Small intestine (tissue), 7 donors: ENCODE measurements at regions not wholly inside any gene's neighbourhood (a gene's known extent, or its start where the extent isn't known, plus 50 kb on each side); places are given as distances from the start of the nearest gene placed in this dataset.

Experiments
- DNase-seq, 2 donors: peaks; one replicate each; pipeline versions ENCODE4 v3.0.0 to v3.0.0-alpha.2; 2013
- FAIRE-seq: peaks from 2 replicates; lab custom pipeline; 2012; peaks lifted over from hg19 to GRCh38; lab: Jason Lieb, UNC
- H3K27ac ChIP-seq, 3 donors: one replicate each; pipeline ENCODE4 v1.5.1; 2013; ENCODE audit warnings: low read length in 2 of 3, mild to moderate bottlenecking in 2 of 3, control low read depth in 1 of 3, inconsistent platforms in 1 of 3, low read depth in 1 of 3, moderate library complexity in 1 of 3
- H3K27me3 ChIP-seq, 3 donors: one replicate each; pipeline ENCODE4 v1.6.1; 2013; ENCODE audit warnings: low read length in 3 of 3, inconsistent platforms in 1 of 3; ENCODE audit not compliant: control insufficient read depth in 3 of 3, insufficient read depth in 3 of 3
- H3K36me3 ChIP-seq, 3 donors: one replicate each; pipeline ENCODE4 v1.6.1; 2013; ENCODE audit warnings: low read length in 3 of 3, inconsistent platforms in 1 of 3, low read depth in 1 of 3, mild to moderate bottlenecking in 1 of 3, moderate library complexity in 1 of 3; ENCODE audit not compliant: control insufficient read depth in 3 of 3, insufficient read depth in 2 of 3
- H3K4me1 ChIP-seq, 3 donors: one replicate each; pipeline ENCODE4 v1.6.1; 2013; ENCODE audit warnings: low read length in 2 of 3, inconsistent platforms in 1 of 3, low read depth in 1 of 3, mild to moderate bottlenecking in 1 of 3, moderate library complexity in 1 of 3; ENCODE audit not compliant: control insufficient read depth in 3 of 3, insufficient read depth in 2 of 3
- H3K4me3 ChIP-seq, 3 donors: one replicate each; pipeline ENCODE4 v1.5.1; 2013; ENCODE audit warnings: low read length in 3 of 3, control low read depth in 1 of 3, inconsistent platforms in 1 of 3, low read depth in 1 of 3, mild to moderate bottlenecking in 1 of 3, moderate library complexity in 1 of 3
- H3K9me3 ChIP-seq, 2 donors: one replicate each; pipeline ENCODE4 v1.6.1; 2013; ENCODE audit warnings: low read depth in 1 of 2, low read length in 1 of 2; ENCODE audit not compliant: control insufficient read depth in 2 of 2, insufficient read depth in 1 of 2
- WGBS, 3 donors: extraction: QIAGEN DNeasy Blood & Tissue Kit; methylation state at CpG; one replicate each; pipeline ENCODE4 v1.1.7; 2013; 5-methylcytosine and 5-hydroxymethylcytosine counted together
- donor health status: healthy with polysubstance abuse.
- donor health status: control.
- donor health status: control.
- donor health status: Bipolar disorder and iron deficiency.
- donor health status: healthy.

DNA sequence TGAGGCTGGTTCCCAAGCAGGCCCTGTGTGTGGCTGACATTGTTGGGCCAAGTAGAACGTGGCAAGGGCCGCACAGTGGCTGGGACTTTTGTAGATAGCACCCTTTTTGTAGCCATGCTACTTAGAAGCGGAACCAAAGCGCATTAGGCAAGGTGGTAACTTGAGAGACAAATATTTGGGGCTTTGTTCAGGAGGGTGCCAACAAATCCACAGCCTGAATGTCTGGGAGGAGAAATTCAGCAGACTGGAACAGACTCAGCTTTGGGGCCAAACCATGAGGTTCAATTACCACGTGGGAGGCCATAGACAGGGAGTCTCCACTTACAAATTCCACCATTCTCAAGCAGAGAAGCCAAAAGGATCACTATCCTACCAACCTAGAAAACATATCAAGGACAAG, 183.7 kb downstream of the RGS9 start:
- Histone ChIP-seq H3K27me3 (peaks cover 0 to 2% (median 0%) of the 10 kb centered on the region in 3 donors), H3K36me3 (no peaks in the 10 kb centered on the region), H3K4me1 (no peaks in the 10 kb centered on the region), H3K27ac (no peak overlapping the region), H3K4me3 (no peak overlapping the region), H3K9me3 (no peaks in the 10 kb centered on the region)
- no peak for FAIRE-seq
- 85 to 91% (median 89%) methylated on average over 5 of the region's 5 CpGs for WGBS, 3 donors
- no peak for DNase-seq

- Histone ChIP-seq H3K27me3 (peaks cover 0 to 6% (median 0%) of the 10 kb centered on the region in 3 donors), H3K36me3 (no peaks in the 10 kb centered on the region), H3K27ac (no peak overlapping the region), H3K4me3 (no peak overlapping the region), H3K9me3 (no peaks in the 10 kb centered on the region), H3K4me1 (no peaks in the 10 kb centered on the region)
- DNase-seq (no peak), FAIRE-seq (no peak)
- WGBS, 3 donors: 59 to 92% (median 68%) methylated on average over 6 of the region's 6 CpGs
Observed at GRCh38 chr17:65314212-65314611, 177.0 kb downstream of the RGS9 start.

GRCh38 chr17:65312718-65313377, 175.7 kb downstream of the RGS9 start:
- no peaks in the 10 kb centered on the region for H3K36me3 ChIP-seq
- 22 to 33% (median 28%) methylated on average over 6 of the region's 6 CpGs for WGBS, 3 donors
- no peaks in the 10 kb centered on the region for H3K4me1 ChIP-seq
- DNase-seq (no peak), FAIRE-seq (no peak)
- H3K27ac ChIP-seq: no peak overlapping the region
- H3K4me3 ChIP-seq: no peak overlapping the region
- peaks cover 0 to 1% of the 10 kb centered on the region in 2 donors for H3K9me3 ChIP-seq
- H3K27me3 ChIP-seq: peaks cover 0 to 6% (median 0%) of the 10 kb centered on the region in 3 donors

DNA sequence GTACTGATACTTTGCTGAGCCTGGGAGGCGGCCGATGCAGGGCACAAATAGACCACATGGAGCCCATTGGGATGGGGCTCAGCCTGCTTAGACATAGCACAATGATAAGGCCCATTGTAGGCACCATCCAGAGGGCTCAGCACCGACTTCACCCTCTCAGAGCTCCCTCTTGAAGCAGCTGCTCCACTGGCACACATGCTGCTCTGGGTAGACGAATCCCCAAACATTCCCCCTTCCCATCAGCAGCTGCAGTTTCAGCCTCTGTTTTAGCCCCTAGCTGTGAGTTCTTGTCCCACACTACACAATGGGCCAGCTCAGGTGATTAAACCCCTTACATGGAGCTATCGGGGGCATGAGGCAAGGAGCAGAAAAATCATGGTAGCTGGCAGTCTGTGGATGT, 174.1 kb downstream of the RGS9 start:
- Histone ChIP-seq H3K9me3 (peaks cover 0 to 1% of the 10 kb centered on the region in 2 donors), H3K27ac (no peak overlapping the region), H3K36me3 (no peaks in the 10 kb centered on the region), H3K27me3 (peaks cover 0 to 6% (median 0%) of the 10 kb centered on the region in 3 donors), H3K4me3 (no peak overlapping the region), H3K4me1 (no peaks in the 10 kb centered on the region)
- 90 to 96% (median 94%) methylated on average over 5 of the region's 5 CpGs for WGBS, 3 donors
- FAIRE-seq: no peak
- no peak for DNase-seq

GRCh38 chr17:65307961-65308316, 170.8 kb downstream of the RGS9 start:
- no peaks in the 10 kb centered on the region for H3K36me3 ChIP-seq
- no peak for FAIRE-seq

GRCh38 chr17:65307081-65307960, 170.2 kb downstream of the RGS9 start:
- FAIRE-seq: no peak
- no peak overlapping the region for H3K4me3 ChIP-seq
- H3K9me3 ChIP-seq: peaks cover 1 to 16% of the 10 kb centered on the region in 2 donors
- no peak for DNase-seq
- no peak overlapping the region for H3K27ac ChIP-seq
- H3K36me3 ChIP-seq: no peaks in the 10 kb centered on the region
- no peaks in the 10 kb centered on the region for H3K4me1 ChIP-seq
- peaks cover 0 to 4% (median 0%) of the 10 kb centered on the region in 3 donors for H3K27me3 ChIP-seq
- WGBS, 3 donors: 68 to 70% (median 69%) methylated on average over 9 of the region's 9 CpGs

More at GRCh38 chr17:65307961-65308316, 170.8 kb downstream of the RGS9 start:
- H3K4me3 ChIP-seq: no peak overlapping the region
- H3K27ac ChIP-seq: no peak overlapping the region
- DNase-seq: no peak
- no peaks in the 10 kb centered on the region for H3K4me1 ChIP-seq
- peaks cover 1 to 16% of the 10 kb centered on the region in 2 donors for H3K9me3 ChIP-seq
- 84 to 89% (median 85%) methylated on average over 3 of the region's 3 CpGs for WGBS, 3 donors
- H3K27me3 ChIP-seq: peaks cover 0 to 4% (median 0%) of the 10 kb centered on the region in 3 donors

DNA sequence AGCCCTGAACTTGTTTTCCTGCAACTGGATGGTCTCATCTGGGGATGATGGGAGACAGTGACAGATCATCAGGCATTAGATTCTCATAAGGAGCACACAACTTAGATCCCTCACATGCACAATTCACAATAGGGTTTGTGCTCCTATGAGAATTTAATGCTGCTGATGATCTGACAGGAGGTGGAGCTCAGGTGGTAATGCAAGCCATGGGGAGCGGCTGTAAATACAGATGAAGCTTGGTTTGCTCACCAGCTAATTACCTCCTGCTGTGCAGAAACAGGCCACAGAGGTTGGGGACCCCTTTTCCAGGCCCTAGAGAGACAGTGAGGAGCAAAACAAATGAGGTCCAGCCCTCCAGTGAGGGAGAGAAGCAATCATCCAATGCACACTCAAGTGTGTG, 168.6 kb downstream of the RGS9 start:
- no peaks in the 10 kb centered on the region for H3K36me3 ChIP-seq
- H3K4me3 ChIP-seq: no peak overlapping the region
- 83 to 100% (median 91%) methylated on average over 1 of the region's 1 CpG for WGBS, 3 donors
- no peaks in the 10 kb centered on the region for H3K4me1 ChIP-seq
- DNase-seq (no peak), FAIRE-seq (no peak)
- H3K9me3 ChIP-seq: peaks cover 1 to 16% of the 10 kb centered on the region in 2 donors
- H3K27ac ChIP-seq: no peak overlapping the region
- H3K27me3 ChIP-seq: no peaks in the 10 kb centered on the region

- H3K4me3 ChIP-seq: no peak overlapping the region
- FAIRE-seq: no peak
- WGBS, 3 donors: 88 to 92% (median 89%) methylated on average over 7 of the region's 7 CpGs
- H3K27me3 ChIP-seq: no peaks in the 10 kb centered on the region
- DNase-seq: no peak
- H3K36me3 ChIP-seq: no peaks in the 10 kb centered on the region
- H3K4me1 ChIP-seq: no peaks in the 10 kb centered on the region
- peaks cover 1 to 16% of the 10 kb centered on the region in 2 donors for H3K9me3 ChIP-seq
- no peak overlapping the region for H3K27ac ChIP-seq
Observed at GRCh38 chr17:65305116-65305515, 167.9 kb downstream of the RGS9 start.
